ENCODE measurements at regions not wholly inside any gene's neighbourhood (a gene's known extent, or its start where the extent isn't known, plus 50 kb on each side); places are given as distances from the start of the nearest gene placed in this dataset.

- no peak for DNase-seq
- Histone ChIP-seq H3K4me1 (no peaks in the 10 kb centered on the region), H3K4me3 (no peak overlapping the region), H3K36me3 (no peaks in the 10 kb centered on the region), H3K9me3 (no peaks in the 10 kb centered on the region), H3K27me3 (no peaks in the 10 kb centered on the region), H3K27ac (no peak overlapping the region)
- WGBS, 2 donors = 90 to 92% methylated on average over 3 of the region's 3 CpGs
- ATAC-seq (ENCODE audit: low FRiP score in 2 of 2) = no peak
- TF ChIP-seq, protein P1, sequence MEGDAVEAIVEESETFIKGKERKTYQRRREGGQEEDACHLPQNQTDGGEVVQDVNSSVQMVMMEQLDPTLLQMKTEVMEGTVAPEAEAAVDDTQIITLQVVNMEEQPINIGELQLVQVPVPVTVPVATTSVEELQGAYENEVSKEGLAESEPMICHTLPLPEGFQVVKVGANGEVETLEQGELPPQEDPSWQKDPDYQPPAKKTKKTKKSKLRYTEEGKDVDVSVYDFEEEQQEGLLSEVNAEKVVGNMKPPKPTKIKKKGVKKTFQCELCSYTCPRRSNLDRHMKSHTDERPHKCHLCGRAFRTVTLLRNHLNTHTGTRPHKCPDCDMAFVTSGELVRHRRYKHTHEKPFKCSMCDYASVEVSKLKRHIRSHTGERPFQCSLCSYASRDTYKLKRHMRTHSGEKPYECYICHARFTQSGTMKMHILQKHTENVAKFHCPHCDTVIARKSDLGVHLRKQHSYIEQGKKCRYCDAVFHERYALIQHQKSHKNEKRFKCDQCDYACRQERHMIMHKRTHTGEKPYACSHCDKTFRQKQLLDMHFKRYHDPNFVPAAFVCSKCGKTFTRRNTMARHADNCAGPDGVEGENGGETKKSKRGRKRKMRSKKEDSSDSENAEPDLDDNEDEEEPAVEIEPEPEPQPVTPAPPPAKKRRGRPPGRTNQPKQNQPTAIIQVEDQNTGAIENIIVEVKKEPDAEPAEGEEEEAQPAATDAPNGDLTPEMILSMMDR (IDR thresholded peaks at IDR 0.05) = no peak
- TF ChIP-seq POLR2AphosphoS5 (IDR thresholded peaks at IDR 0.05) (no peak), EP300 (IDR thresholded peaks at IDR 0.05) (no peak), POLR2A (IDR thresholded peaks at IDR 0.05) (no peak)
Measured at GRCh38 chr6:91465393-91465792, 878.5 kb upstream of the MAP3K7 start.

- Histone ChIP-seq H3K9me3 (no peaks in the 10 kb centered on the region), H3K4me3 (no peak overlapping the region), H3K27me3 (no peaks in the 10 kb centered on the region), H3K4me1 (no peaks in the 10 kb centered on the region), H3K36me3 (no peaks in the 10 kb centered on the region), H3K27ac (no peak overlapping the region)
- ATAC-seq (ENCODE audit: low FRiP score in 2 of 2) (no peak), DNase-seq (no peak)
- TF ChIP-seq, protein P1 (IDR thresholded peaks at IDR 0.05) = no peak
- TF ChIP-seq POLR2A (IDR thresholded peaks at IDR 0.05) = no peak
- TF ChIP-seq EP300 (IDR thresholded peaks at IDR 0.05) = no peak
- TF ChIP-seq POLR2AphosphoS5 (IDR thresholded peaks at IDR 0.05) = no peak
Measured at GRCh38 chr6:91464718-91465117, 877.8 kb upstream of the MAP3K7 start.

GRCh38 chr6:91464201-91464600 is 877.3 kb upstream of the MAP3K7 start:
- no peaks in the 10 kb centered on the region for H3K36me3 ChIP-seq
- H3K9me3 ChIP-seq = no peaks in the 10 kb centered on the region
- no peak overlapping the region for H3K4me3 ChIP-seq
- TF ChIP-seq EP300 (IDR thresholded peaks at IDR 0.05) (no peak), POLR2AphosphoS5 (IDR thresholded peaks at IDR 0.05) (no peak), POLR2A (IDR thresholded peaks at IDR 0.05) (no peak)
- TF ChIP-seq, protein P1 (IDR thresholded peaks at IDR 0.05) = no peak
- WGBS, 2 donors = 41 to 57% methylated on average over 1 of the region's 1 CpG
- no peaks in the 10 kb centered on the region for H3K4me1 ChIP-seq
- DNase-seq (no peak), ATAC-seq (ENCODE audit: low FRiP score in 2 of 2) (no peak)
- no peak overlapping the region for H3K27ac ChIP-seq
- H3K27me3 ChIP-seq = no peaks in the 10 kb centered on the region

DNA sequence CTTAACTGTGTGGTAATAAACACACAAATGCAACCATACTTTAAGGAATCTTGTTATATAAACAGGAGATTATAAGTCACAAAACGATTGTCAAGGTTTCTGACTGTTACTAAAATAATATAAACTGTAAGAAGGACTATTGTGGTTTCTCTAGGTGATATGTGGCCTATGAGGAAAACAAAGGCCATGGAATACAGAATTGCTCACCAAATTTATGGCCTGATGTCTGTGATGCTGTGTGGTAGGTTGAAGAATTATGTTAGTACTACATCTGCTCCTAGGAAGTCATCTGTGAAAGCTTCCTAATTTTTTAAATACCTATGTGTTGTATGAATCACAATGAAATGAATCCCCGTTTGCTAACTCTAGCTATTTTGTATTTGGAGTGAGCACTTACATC is 875.4 kb upstream of the MAP3K7 start:
- H3K27ac ChIP-seq = no peak overlapping the region
- WGBS, 2 donors = 60 to 72% methylated on average over 2 of the region's 2 CpGs
- no peaks in the 10 kb centered on the region for H3K36me3 ChIP-seq
- H3K9me3 ChIP-seq = no peaks in the 10 kb centered on the region
- H3K4me1 ChIP-seq = no peaks in the 10 kb centered on the region
- H3K4me3 ChIP-seq = no peak overlapping the region
- no peaks in the 10 kb centered on the region for H3K27me3 ChIP-seq
- ATAC-seq (ENCODE audit: low FRiP score in 2 of 2) = no peak
- DNase-seq = no peak
- TF ChIP-seq, protein P1 (IDR thresholded peaks at IDR 0.05) = no peak
- no peak for TF ChIP-seq POLR2AphosphoS5 (IDR thresholded peaks at IDR 0.05)
- no peak for TF ChIP-seq EP300 (IDR thresholded peaks at IDR 0.05)
- TF ChIP-seq POLR2A (IDR thresholded peaks at IDR 0.05) = no peak

GRCh38 chr6:91453224-91453878 is 866.5 kb upstream of the MAP3K7 start:
- Histone ChIP-seq H3K4me1 (no peaks in the 10 kb centered on the region), H3K36me3 (no peaks in the 10 kb centered on the region), H3K27me3 (no peaks in the 10 kb centered on the region), H3K9me3 (no peaks in the 10 kb centered on the region), H3K4me3 (no peak overlapping the region), H3K27ac (no peak overlapping the region)
- DNase-seq (no peak), ATAC-seq (ENCODE audit: low FRiP score in 2 of 2) (no peak)
- TF ChIP-seq POLR2AphosphoS5 (IDR thresholded peaks at IDR 0.05) (no peak), POLR2A (IDR thresholded peaks at IDR 0.05) (no peak)
- WGBS, 2 donors = 76 to 82% methylated on average over 2 of the region's 2 CpGs

Measured in upper lobe of left lung (tissue), 6 donors.